NCI-H345 treated with DMSO at 0.1 percent for 48 hours (cell line): ENCODE measurements at regions not wholly inside any gene's neighbourhood (a gene's known extent, or its start where the extent isn't known, plus 50 kb on each side); places are given as distances from the start of the nearest gene placed in this dataset.

Source experiments
- DNase-seq: peaks from one replicate; lab custom pipeline; 2025; ENCODE audit not compliant: unreplicated experiment; lab: John Stamatoyannopoulos, UW

- no peak for DNase-seq
Observed at GRCh38 chr2:37541516-37541915, 129.9 kb downstream of the CDC42EP3 start.

GRCh38 chr2:37543999-37544557 is 127.4 kb downstream of the CDC42EP3 start:
- no peak for DNase-seq

GRCh38 chr2:37544591-37545031 is 126.8 kb downstream of the CDC42EP3 start:
- no peak for DNase-seq

- no peak for DNase-seq
Observed at GRCh38 chr2:37549598-37549997, 121.8 kb downstream of the CDC42EP3 start.

- no peak for DNase-seq
Observed at GRCh38 chr2:37550190-37550589, 121.3 kb downstream of the CDC42EP3 start.

- DNase-seq: no peak
Observed at GRCh38 chr2:37551783-37552182, 119.7 kb downstream of the CDC42EP3 start.

GRCh38 chr2:37552339-37552738 is 119.1 kb downstream of the CDC42EP3 start:
- no peak for DNase-seq

- no peak for DNase-seq
Observed at GRCh38 chr2:37553411-37554154, 117.9 kb downstream of the CDC42EP3 start.

GRCh38 chr2:37554155-37554510 is 117.3 kb downstream of the CDC42EP3 start:
- DNase-seq: no peak

GRCh38 chr2:37554687-37555086 is 116.8 kb downstream of the CDC42EP3 start:
- DNase-seq: no peak

- DNase-seq: no peak
Observed at GRCh38 chr2:37555457-37555856, 116.0 kb downstream of the CDC42EP3 start.

- DNase-seq: no peak
Observed at GRCh38 chr2:37556256-37556655, 115.2 kb downstream of the CDC42EP3 start.

GRCh38 chr2:37558623-37559022 is 112.8 kb downstream of the CDC42EP3 start:
- DNase-seq: no peak

- peak; percentile 44 for DNase-seq
Observed at GRCh38 chr2:37560241-37560848, 111.1 kb downstream of the CDC42EP3 start.

GRCh38 chr2:37560863-37561614 is 110.4 kb downstream of the CDC42EP3 start:
- no peak for DNase-seq

GRCh38 chr2:37561615-37562569 is 109.5 kb downstream of the CDC42EP3 start:
- no peak for DNase-seq

GRCh38 chr2:37563375-37564015 is 107.9 kb downstream of the CDC42EP3 start:
- no peak for DNase-seq

- DNase-seq: no peak
Observed at GRCh38 chr2:37564356-37564755, 107.1 kb downstream of the CDC42EP3 start.

- DNase-seq: no peak
Observed at GRCh38 chr2:37566517-37566981, 104.9 kb downstream of the CDC42EP3 start.

- no peak for DNase-seq
Observed at GRCh38 chr2:37568565-37568964, 102.9 kb downstream of the CDC42EP3 start.
